ENCODE measurements at regions not wholly inside any gene's neighbourhood (a gene's known extent, or its start where the extent isn't known, plus 50 kb on each side); places are given as distances from the start of the nearest gene placed in this dataset.
"Not testable (repeated sequence)": the region's sequence is repeated elsewhere in the genome, so short reads cannot be mapped to it uniquely, and the experiment has no call there.

DNA sequence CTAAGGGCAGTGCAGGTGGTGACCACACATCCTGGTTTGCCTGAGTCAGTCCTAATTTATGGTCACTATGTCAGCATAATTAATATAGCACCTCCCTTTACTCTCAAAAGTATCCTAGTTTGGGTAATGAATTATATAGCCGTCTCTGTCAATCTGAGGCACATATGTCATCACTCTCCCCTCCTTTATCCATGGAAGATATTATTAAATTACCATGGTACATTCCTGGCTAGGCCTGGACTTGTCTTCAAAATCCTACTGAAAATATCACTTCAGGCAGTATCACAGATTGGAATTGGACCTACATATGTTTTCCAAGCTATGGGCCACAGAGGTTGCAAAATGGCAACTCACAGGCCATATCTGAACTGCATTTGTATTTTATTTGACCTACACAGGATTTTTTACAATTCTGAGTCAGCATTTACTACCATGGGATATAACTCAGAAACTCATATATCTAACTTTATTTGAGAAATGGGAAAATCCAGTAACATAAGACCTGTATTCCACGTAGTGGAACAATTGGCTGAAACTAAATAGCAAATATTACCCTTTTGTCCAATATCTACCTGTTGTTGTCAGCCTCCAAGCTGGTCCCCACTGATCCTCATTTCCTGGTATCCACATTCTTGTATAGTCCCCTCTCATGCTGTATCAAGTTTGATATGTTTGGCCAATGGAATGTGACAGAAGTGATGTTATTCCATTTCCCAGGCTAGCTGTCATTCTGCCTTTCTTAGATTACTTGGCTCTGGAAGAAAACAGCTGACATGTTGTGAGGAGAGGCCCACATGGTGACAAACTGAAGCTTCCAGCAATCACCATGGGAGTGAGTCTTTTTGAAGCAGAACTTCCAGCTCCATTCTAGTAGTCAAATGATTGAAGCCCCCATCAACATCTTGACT is 102.5 kb upstream of the MDM1 start:
- H3K27me3 Mint-ChIP-seq = no peaks in the 10 kb centered on the region
- peaks cover 10% of the 10 kb centered on the region for H3K36me3 Mint-ChIP-seq (ENCODE audit: low read depth)
- no peak overlapping the region for H3K4me3 Mint-ChIP-seq
- no peak for ATAC-seq
- H3K9me3 Mint-ChIP-seq = peaks cover 15% of the 10 kb centered on the region
- peaks cover 1% of the 10 kb centered on the region for H3K4me1 Mint-ChIP-seq
- no peak overlapping the region for H3K27ac Mint-ChIP-seq
- no peak for DNase-seq

DNA sequence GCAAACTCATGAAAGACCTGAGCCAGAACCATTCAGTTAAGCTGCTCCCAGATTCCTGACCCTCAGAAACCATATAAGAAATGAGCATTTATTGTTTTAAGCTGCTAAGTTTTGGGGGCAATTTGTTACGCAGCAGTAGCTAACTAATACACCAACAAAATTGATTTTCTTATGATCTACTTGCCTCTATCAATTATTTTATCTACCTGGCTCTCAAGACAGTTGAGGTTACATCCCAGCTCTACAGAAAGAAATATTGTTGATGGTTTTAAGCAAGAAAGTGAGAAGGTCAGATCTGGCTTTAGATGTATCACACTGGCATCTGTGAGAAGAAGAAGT is 103.1 kb upstream of the MDM1 start:
- Mint-ChIP-seq H3K4me1 (peaks cover 3% of the 10 kb centered on the region), H3K27ac (no peak overlapping the region), H3K9me3 (peaks cover 15% of the 10 kb centered on the region), H3K4me3 (no peak overlapping the region), H3K36me3 (ENCODE audit: low read depth) (peaks cover 10% of the 10 kb centered on the region), H3K27me3 (no peaks in the 10 kb centered on the region)
- DNase-seq (no peak), ATAC-seq (no peak)

DNA sequence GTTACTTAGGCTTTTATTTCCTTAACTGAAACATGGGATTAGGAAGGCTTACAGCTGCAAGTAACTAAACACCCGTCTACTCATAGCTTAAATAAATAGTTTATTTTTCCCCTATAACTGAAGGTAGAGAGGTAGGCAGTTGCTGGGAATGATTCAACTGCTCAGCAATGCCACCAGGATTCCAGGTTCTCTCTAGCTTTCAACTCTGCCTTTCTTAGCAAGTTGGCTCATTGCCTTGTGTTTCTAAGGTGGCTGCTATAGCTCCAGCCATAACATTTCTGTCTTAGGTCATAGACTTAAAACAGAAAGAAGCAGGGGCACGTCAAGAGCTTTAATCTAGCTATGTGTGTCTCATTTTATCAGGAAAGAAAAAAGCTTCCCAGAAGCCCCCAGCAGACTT is 103.7 kb upstream of the MDM1 start:
- Mint-ChIP-seq H3K27ac (no peak overlapping the region), H3K4me1 (peaks cover 4% of the 10 kb centered on the region), H3K4me3 (no peak overlapping the region), H3K27me3 (no peaks in the 10 kb centered on the region), H3K9me3 (peaks cover 15% of the 10 kb centered on the region), H3K36me3 (ENCODE audit: low read depth) (peaks cover 10% of the 10 kb centered on the region)
- ATAC-seq (no peak), DNase-seq (no peak)

- ATAC-seq (no peak), DNase-seq (no peak)
- H3K27ac Mint-ChIP-seq = no peak overlapping the region
- peaks cover 9% of the 10 kb centered on the region for H3K36me3 Mint-ChIP-seq (ENCODE audit: low read depth)
- H3K4me1 Mint-ChIP-seq = peaks cover 20% of the 10 kb centered on the region
- no peak overlapping the region for H3K4me3 Mint-ChIP-seq
- peaks cover 19% of the 10 kb centered on the region for H3K9me3 Mint-ChIP-seq
- no peaks in the 10 kb centered on the region for H3K27me3 Mint-ChIP-seq
Measured at GRCh38 chr12:68438601-68439000, 106.4 kb upstream of the MDM1 start.

GRCh38 chr12:68439368-68440045 is 107.3 kb upstream of the MDM1 start:
- Mint-ChIP-seq H3K27ac (no peak overlapping the region), H3K36me3 (ENCODE audit: low read depth) (peaks cover 8% of the 10 kb centered on the region), H3K4me1 (peaks cover 22% of the 10 kb centered on the region), H3K27me3 (no peaks in the 10 kb centered on the region), H3K4me3 (no peak overlapping the region), H3K9me3 (peaks cover 16% of the 10 kb centered on the region)
- no peak for DNase-seq
- ATAC-seq = no peak

- H3K36me3 Mint-ChIP-seq (ENCODE audit: low read depth) = peaks cover 5% of the 10 kb centered on the region
- H3K4me3 Mint-ChIP-seq = no peak overlapping the region
- no peak for ATAC-seq
- peaks cover 12% of the 10 kb centered on the region for H3K9me3 Mint-ChIP-seq
- H3K27me3 Mint-ChIP-seq = no peaks in the 10 kb centered on the region
- peaks cover 25% of the 10 kb centered on the region for H3K4me1 Mint-ChIP-seq
- H3K27ac Mint-ChIP-seq = no peak overlapping the region
- no peak for DNase-seq
Measured at GRCh38 chr12:68440068-68440581, 108.0 kb upstream of the MDM1 start.

DNA sequence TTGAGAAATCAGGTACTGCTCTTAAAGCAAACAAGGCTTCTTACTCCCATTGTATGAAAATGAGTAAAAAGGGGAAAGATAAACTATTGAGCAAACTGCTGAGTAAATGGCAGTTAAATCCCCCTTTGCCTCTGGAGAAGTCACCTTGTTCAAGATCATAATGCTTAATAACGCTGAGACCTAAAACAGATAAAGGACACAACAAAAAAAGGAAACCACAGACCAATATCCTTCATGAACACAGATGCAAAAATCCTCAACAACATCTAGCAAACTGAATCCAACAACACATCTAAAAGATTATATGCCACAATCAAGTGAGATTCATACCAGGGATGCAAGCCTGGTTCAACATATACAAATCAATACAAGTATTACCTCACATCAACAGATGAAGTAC is 109.0 kb upstream of the MDM1 start:
- Mint-ChIP-seq H3K4me3 (peak overlapping the region; percentile 34), H3K4me1 (peaks cover 33% of the 10 kb centered on the region), H3K9me3 (peaks cover 7% of the 10 kb centered on the region), H3K27me3 (no peaks in the 10 kb centered on the region), H3K27ac (peak overlapping the region; percentile 10), H3K36me3 (ENCODE audit: low read depth) (peaks cover 2% of the 10 kb centered on the region)
- no peak for ATAC-seq
- DNase-seq = no peak

GRCh38 chr12:68442353-68442972 is 110.3 kb upstream of the MDM1 start:
- H3K27me3 Mint-ChIP-seq; DNase-seq; ATAC-seq; H3K36me3 Mint-ChIP-seq (ENCODE audit: low read depth); H3K9me3 Mint-ChIP-seq: not testable (repeated sequence)
- Mint-ChIP-seq H3K27ac (peak overlapping the region; percentile 54), H3K4me3 (peak overlapping the region; percentile 5), H3K4me1 (peaks cover 45% of the 10 kb centered on the region)

DNA sequence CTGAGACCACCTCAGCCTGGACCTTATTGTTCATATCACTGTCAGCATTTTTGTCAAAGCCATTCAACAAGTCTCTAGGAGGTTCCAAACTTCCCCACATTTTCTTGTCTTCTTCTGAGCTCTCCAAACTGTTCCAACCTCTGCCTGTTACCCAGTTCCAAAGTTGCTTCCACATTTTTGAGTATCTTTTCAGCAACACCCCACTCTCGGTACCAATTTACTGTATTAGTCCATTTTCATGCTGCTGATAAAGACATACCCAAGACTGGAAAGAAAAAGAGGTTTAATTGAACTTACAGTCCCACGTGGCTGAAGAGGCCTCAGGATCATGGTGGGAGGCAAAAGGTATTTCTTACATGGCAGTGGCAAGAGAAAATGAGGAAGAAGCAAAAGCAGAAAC is 111.5 kb upstream of the MDM1 start:
- H3K4me1 Mint-ChIP-seq = peaks cover 54% of the 10 kb centered on the region
- not testable (repeated sequence) for H3K9me3 Mint-ChIP-seq; DNase-seq; H3K4me3 Mint-ChIP-seq; H3K27ac Mint-ChIP-seq; H3K27me3 Mint-ChIP-seq; ATAC-seq; H3K36me3 Mint-ChIP-seq (ENCODE audit: low read depth)

- peaks cover 67% of the 10 kb centered on the region for H3K4me1 Mint-ChIP-seq
Measured at GRCh38 chr12:68445824-68446223, 113.7 kb upstream of the MDM1 start.

GRCh38 chr12:68446384-68446783 is 114.2 kb upstream of the MDM1 start:
- no peaks in the 10 kb centered on the region for H3K27me3 Mint-ChIP-seq
- no peak overlapping the region for H3K4me3 Mint-ChIP-seq
- H3K4me1 Mint-ChIP-seq = peaks cover 67% of the 10 kb centered on the region
- DNase-seq = no peak
- ATAC-seq = no peak
- H3K36me3 Mint-ChIP-seq (ENCODE audit: low read depth) = peaks cover 2% of the 10 kb centered on the region
- no peak overlapping the region for H3K27ac Mint-ChIP-seq
- peaks cover 7% of the 10 kb centered on the region for H3K9me3 Mint-ChIP-seq

More at GRCh38 chr12:68445824-68446223, 113.7 kb upstream of the MDM1 start:
- Mint-ChIP-seq H3K4me3 (no peak overlapping the region), H3K36me3 (ENCODE audit: low read depth) (peaks cover 2% of the 10 kb centered on the region), H3K27me3 (no peaks in the 10 kb centered on the region), H3K9me3 (peaks cover 7% of the 10 kb centered on the region), H3K27ac (peak overlapping the region; percentile 12)
- ATAC-seq (no peak), DNase-seq (no peak)

GRCh38 chr12:68446901-68447796 is 115.0 kb upstream of the MDM1 start:
- Mint-ChIP-seq H3K36me3 (ENCODE audit: low read depth) (no peaks in the 10 kb centered on the region), H3K9me3 (peaks cover 7% of the 10 kb centered on the region), H3K4me1 (peaks cover 69% of the 10 kb centered on the region), H3K27ac (peak overlapping the region; percentile 70), H3K4me3 (peak overlapping the region; percentile 9), H3K27me3 (no peaks in the 10 kb centered on the region)
- DNase-seq = no peak
- ATAC-seq = no peak

GRCh38 chr12:68447797-68448260 is 115.7 kb upstream of the MDM1 start:
- Mint-ChIP-seq H3K27me3 (no peaks in the 10 kb centered on the region), H3K9me3 (peaks cover 7% of the 10 kb centered on the region), H3K4me3 (peak overlapping the region; percentile 9), H3K4me1 (peaks cover 73% of the 10 kb centered on the region), H3K36me3 (ENCODE audit: low read depth) (no peaks in the 10 kb centered on the region), H3K27ac (peak overlapping the region; percentile 70)
- no peak for DNase-seq
- ATAC-seq = no peak

DNA sequence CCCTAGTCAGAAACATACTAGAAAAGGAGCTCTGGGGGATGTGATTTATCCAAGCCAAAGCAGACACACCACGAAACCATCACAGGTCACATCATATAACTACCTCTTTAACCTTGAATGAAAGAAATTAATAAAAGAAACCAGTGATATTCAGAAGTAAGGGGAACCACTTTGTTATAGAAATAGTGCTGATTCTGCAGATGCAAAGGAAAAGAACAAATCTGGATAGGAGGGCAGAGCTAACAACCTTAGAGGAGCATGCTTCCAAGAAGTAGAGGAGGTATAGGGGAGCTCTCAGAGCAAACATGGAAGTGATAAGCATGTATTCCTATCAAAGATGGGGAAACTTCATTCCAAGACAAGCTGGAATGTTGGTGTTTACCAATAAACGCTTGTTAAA is 117.0 kb upstream of the MDM1 start:
- peak overlapping the region; percentile 8 for H3K4me3 Mint-ChIP-seq
- peaks cover 82% of the 10 kb centered on the region for H3K4me1 Mint-ChIP-seq
- no peaks in the 10 kb centered on the region for H3K27me3 Mint-ChIP-seq
- H3K36me3 Mint-ChIP-seq (ENCODE audit: low read depth) = no peaks in the 10 kb centered on the region
- no peak for ATAC-seq
- no peaks in the 10 kb centered on the region for H3K9me3 Mint-ChIP-seq
- no peak for DNase-seq
- peak overlapping the region; percentile 50 for H3K27ac Mint-ChIP-seq
